SK-N-MC (cell line): ENCODE measurements at regions not wholly inside any gene's neighbourhood (a gene's known extent, or its start where the extent isn't known, plus 50 kb on each side); places are given as distances from the start of the nearest gene placed in this dataset.

Experiments
- DNase-seq: peaks from one replicate; pipeline ENCODE4 v3.0.0-alpha.2; 2011; ENCODE audit warnings: low read depth, low spot score
- H3K27ac ChIP-seq: fragments of 200-600 bp; sonication (generic); 2 replicates; pipeline ENCODE4 v1.5.1; 2016; ENCODE audit warnings: mixed run types
- H3K36me3 ChIP-seq: fragments of 200-600 bp; sonication (generic); 2 replicates; pipeline ENCODE4 v1.6.1; 2017; ENCODE audit warnings: antibody characterized with exemption, low read length, mixed read lengths; ENCODE audit not compliant: insufficient read depth
- H3K4me3 ChIP-seq: fragments of 200-600 bp; sonication (generic); 2 replicates; pipeline ENCODE4 v1.5.1; 2016
- H3K9ac ChIP-seq: fragments of 200-600 bp; sonication (generic); 2 replicates; pipeline ENCODE4 v1.8.0; 2017; ENCODE audit warnings: mixed run types, mixed read lengths; ENCODE audit not compliant: insufficient read length
- H3K9me3 ChIP-seq: fragments of 200-600 bp; sonication (generic); 2 replicates; pipeline ENCODE4 v1.6.1; 2017; ENCODE audit warnings: low read depth, mild to moderate bottlenecking, antibody characterized with exemption, low read length, moderate library complexity, mixed read lengths
- EZH2 ChIP-seq: fragments of 200-600 bp; sonication (generic); IDR thresholded peaks from one replicate; pipeline ENCODE4 v1.6.1; 2017; ENCODE audit warnings: antibody characterized with exemption
- FOXP2 ChIP-seq: optimal IDR thresholded peaks from 2 replicates; pipeline ENCODE3; 2011; ENCODE audit warnings: mild to moderate bottlenecking, moderate library complexity; ENCODE audit not compliant: insufficient read depth; ENCODE audit errors: extremely low read length, control extremely low read depth
- POLR2AphosphoS5 ChIP-seq: IDR thresholded peaks from 2 replicates; pipeline ENCODE4 v1.6.1; 2012; ENCODE audit warnings: mild to moderate bottlenecking, low read depth, low read length, borderline replicate concordance

DNA sequence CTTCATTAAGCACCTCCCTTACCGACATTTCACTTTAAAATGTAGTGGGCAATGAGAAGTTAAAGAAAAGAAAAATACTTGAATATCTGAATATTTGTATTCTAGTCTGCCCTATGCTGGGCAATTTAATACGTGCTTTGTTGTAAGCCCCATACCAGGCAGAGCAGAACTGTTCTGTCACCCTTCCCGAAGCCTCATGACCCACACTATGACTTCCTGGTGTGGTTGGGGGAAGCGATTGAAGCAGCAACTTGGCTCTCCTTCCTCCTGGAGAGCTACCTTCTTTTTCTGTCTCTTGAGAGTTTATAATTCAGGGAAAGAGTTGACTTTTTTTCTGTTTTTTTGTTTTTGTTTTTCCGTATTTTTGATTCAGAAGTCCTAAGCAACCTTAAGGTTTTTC is 243.7 kb downstream of the INHBA start:
- Histone ChIP-seq H3K27ac (no peak overlapping the region), H3K9me3 (no peaks in the 10 kb centered on the region), H3K36me3 (no peaks in the 10 kb centered on the region), H3K9ac (no peak overlapping the region), H3K4me3 (no peak overlapping the region)
- no peak for DNase-seq
- TF ChIP-seq POLR2AphosphoS5, result no peak
- no peak for TF ChIP-seq EZH2
- no peak for TF ChIP-seq FOXP2

DNA sequence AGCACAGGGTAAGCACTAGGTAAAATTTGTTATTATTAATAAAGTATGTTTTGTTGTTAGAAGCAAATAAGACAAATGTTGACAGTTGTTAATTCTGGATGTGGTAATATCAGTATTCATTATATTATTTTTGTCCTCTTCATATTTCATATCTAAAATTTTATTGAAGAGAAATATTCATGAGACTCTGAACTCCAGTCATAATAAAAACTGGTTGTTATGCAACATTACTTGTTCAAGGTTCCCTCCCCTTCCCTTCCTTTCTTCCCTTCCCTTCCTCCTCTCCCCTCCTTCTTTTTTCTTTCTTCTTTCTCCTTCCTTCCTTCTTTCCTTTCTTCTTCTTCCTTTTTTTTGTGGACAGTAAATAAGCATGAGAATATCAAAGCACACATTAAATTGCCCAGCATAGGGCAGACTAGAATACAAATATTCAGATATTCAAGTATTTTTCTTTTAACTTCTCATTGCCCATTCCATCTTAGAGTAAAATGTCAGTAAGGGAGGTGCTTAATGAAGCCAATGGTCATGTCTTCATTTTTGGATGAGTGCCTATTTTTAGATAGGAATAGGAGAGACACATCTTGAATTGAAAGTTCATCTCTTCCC is 245.0 kb downstream of the INHBA start:
- TF ChIP-seq FOXP2 (no peak), EZH2 (no peak), POLR2AphosphoS5 (no peak)
- Histone ChIP-seq H3K4me3 (no peak overlapping the region), H3K9ac (no peak overlapping the region), H3K27ac (no peak overlapping the region), H3K36me3 (no peaks in the 10 kb centered on the region), H3K9me3 (no peaks in the 10 kb centered on the region)
- DNase-seq, result no peak

DNA sequence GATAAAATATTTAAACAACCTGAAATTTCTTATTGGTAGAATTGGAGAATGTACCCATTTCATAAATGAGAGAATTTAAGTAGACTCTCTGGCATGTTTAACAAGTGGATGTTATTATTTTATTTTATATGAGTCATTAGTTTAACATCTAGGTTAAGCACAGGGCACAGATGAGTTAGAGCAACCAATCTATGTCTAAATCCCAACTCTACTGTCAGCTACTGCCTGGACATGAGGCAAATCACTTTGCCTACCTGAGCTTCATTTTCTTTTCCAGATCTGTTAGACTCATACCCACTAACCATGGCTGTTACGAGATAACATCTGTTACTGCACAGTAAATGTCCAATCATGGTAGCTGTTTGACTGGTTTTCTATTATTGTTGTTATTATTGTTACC is 251.1 kb downstream of the INHBA start:
- no peaks in the 10 kb centered on the region for H3K9me3 ChIP-seq
- H3K27ac ChIP-seq, result no peak overlapping the region
- no peak for DNase-seq
- TF ChIP-seq EZH2, result no peak
- no peak for TF ChIP-seq FOXP2
- no peak for TF ChIP-seq POLR2AphosphoS5
- no peaks in the 10 kb centered on the region for H3K36me3 ChIP-seq
- no peak overlapping the region for H3K4me3 ChIP-seq
- H3K9ac ChIP-seq, result no peak overlapping the region

- TF ChIP-seq EZH2 (no peak), POLR2AphosphoS5 (no peak), FOXP2 (no peak)
- no peak overlapping the region for H3K27ac ChIP-seq
- H3K36me3 ChIP-seq, result no peaks in the 10 kb centered on the region
- H3K4me3 ChIP-seq, result no peak overlapping the region
- H3K9me3 ChIP-seq, result no peaks in the 10 kb centered on the region
- DNase-seq, result no peak
- H3K9ac ChIP-seq, result no peak overlapping the region
These were observed 253.2 kb downstream of the INHBA start for GRCh38 chr7:41449694-41450093.

GRCh38 chr7:41449286-41449685 is 253.6 kb downstream of the INHBA start:
- no peak for TF ChIP-seq EZH2
- no peak for TF ChIP-seq FOXP2
- no peak for TF ChIP-seq POLR2AphosphoS5
- Histone ChIP-seq H3K4me3 (no peak overlapping the region), H3K9me3 (no peaks in the 10 kb centered on the region), H3K36me3 (no peaks in the 10 kb centered on the region), H3K27ac (no peak overlapping the region), H3K9ac (no peak overlapping the region)
- DNase-seq, result no peak

DNA sequence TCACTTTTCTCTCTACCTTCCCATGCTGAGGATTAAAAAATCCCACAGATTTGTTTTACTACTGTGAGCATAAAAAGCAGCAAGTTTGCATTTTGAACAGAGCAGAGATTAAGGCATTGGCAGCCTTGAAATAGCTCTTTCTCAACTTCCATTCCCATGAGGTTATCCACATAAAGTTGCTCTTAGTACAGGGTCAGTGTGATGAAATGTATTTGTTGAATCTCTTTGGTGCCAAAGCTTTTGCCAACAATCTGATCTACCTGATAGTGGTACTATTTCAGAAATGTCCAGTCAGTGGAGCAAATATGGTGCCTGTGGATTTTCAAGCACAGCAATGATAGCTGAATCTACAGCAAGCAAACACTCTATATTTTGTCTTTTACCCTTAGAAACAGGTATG is 254.8 kb downstream of the INHBA start:
- Histone ChIP-seq H3K9me3 (no peaks in the 10 kb centered on the region), H3K27ac (no peak overlapping the region), H3K9ac (no peak overlapping the region), H3K36me3 (no peaks in the 10 kb centered on the region), H3K4me3 (no peak overlapping the region)
- no peak for TF ChIP-seq FOXP2
- TF ChIP-seq POLR2AphosphoS5, result no peak
- no peak for TF ChIP-seq EZH2
- DNase-seq, result no peak

DNA sequence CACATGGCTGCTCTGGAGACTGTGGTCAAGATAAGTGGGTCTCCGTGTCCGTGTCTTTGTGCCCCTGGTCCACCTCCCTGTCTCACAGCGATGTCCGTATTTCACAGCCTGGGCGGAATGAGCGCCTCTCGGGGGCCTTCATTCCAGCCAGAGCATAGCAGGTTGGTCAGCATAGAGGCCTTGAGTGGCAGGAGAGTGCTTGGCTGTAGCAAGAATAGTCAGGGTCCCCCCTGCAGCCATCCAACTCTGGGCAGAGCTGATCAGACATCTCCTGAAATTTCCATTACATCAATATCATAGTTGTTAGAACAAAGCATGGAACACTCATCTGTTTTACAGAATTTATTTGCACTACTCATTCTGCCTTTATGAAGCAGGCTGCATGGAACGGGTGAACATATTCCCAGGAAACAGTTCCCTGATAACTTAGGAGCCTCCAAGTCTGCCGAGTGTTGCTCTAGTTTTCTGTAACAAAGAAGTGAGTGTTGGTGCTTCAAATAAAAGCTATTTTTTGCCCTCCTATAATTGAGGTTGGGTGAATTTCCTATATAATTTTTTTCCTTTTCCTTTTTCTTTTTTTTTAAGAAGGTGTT is 255.3 kb downstream of the INHBA start:
- H3K4me3 ChIP-seq, result no peak overlapping the region
- TF ChIP-seq EZH2 (no peak), POLR2AphosphoS5 (no peak), FOXP2 (no peak)
- no peak for DNase-seq
- no peak overlapping the region for H3K27ac ChIP-seq
- H3K9me3 ChIP-seq, result no peaks in the 10 kb centered on the region
- no peak overlapping the region for H3K9ac ChIP-seq
- no peaks in the 10 kb centered on the region for H3K36me3 ChIP-seq

- Histone ChIP-seq H3K36me3 (no peaks in the 10 kb centered on the region), H3K9me3 (no peaks in the 10 kb centered on the region), H3K4me3 (no peak overlapping the region), H3K9ac (no peak overlapping the region), H3K27ac (no peak overlapping the region)
- DNase-seq, result no peak
- no peak for TF ChIP-seq FOXP2
- no peak for TF ChIP-seq EZH2
- TF ChIP-seq POLR2AphosphoS5, result no peak
These were observed 256.1 kb downstream of the INHBA start for GRCh38 chr7:41446606-41447449.

DNA sequence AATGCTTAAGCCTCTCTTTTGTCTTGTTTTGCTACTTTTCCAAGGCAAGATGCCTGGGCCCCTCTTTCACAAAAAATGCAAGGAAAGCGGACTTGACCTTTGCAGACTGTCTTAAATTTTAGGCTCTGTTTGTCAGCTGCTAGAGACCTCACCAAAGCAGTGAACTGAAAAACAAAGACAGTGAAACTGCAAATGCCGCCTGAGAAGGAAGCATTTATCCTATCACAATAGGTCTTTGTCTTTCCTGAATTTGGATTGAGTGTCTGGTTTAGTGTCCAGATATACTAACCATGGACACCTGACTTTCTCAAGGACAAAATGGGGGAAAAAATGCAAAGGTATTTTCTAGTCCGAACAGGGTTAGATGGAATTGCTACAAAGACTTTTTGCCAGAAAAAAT is 256.9 kb downstream of the INHBA start:
- H3K36me3 ChIP-seq, result no peaks in the 10 kb centered on the region

More for the DNA sequence above, 256.9 kb downstream of the INHBA start:
- Histone ChIP-seq H3K9ac (no peak overlapping the region), H3K9me3 (no peaks in the 10 kb centered on the region), H3K27ac (no peak overlapping the region), H3K4me3 (no peak overlapping the region)
- DNase-seq, result no peak
- no peak for TF ChIP-seq EZH2
- TF ChIP-seq POLR2AphosphoS5, result no peak
- no peak for TF ChIP-seq FOXP2
